ENCODE measurements at regions not wholly inside any gene's neighbourhood (a gene's known extent, or its start where the extent isn't known, plus 50 kb on each side); places are given as distances from the start of the nearest gene placed in this dataset.

- no peak for TF ChIP-seq CTCF (IDR thresholded peaks at IDR 0.05)
- no peak for TF ChIP-seq POLR2AphosphoS5 (IDR thresholded peaks at IDR 0.05; ENCODE audit: insufficient read depth in 1 of 2, low read depth in 1 of 2)
- TF ChIP-seq POLR2A (IDR thresholded peaks at IDR 0.05): no peak
Measured at GRCh38 chr6:144439016-144439415, 153.9 kb downstream of the UTRN start.

Measured in vagina (tissue), 2 donors.